ENCODE measurements at regions not wholly inside any gene's neighbourhood (a gene's known extent, or its start where the extent isn't known, plus 50 kb on each side); places are given as distances from the start of the nearest gene placed in this dataset.

DNA sequence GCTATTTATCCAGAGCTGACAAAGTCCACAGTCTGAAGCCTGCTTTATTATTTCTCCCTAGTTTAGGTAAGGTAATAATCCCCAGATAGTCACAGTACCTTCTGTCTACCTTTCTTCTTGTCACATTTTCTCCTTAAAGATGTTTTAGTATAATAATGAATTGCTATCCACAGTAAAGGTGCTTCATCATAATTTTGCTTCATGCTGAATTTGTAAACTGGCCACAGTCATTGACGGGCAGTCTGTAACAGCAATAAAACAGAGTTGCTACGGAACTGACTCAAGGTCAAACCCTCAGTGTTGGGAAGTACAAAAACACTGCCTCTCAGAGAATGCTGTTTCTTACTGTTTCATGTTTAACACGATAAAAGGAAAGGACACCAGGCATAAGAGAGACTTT, 195.7 kb downstream of the ZNF608 start:
- no peak for TF ChIP-seq POLR2A (IDR thresholded peaks at IDR 0.05)
- TF ChIP-seq, protein P1, sequence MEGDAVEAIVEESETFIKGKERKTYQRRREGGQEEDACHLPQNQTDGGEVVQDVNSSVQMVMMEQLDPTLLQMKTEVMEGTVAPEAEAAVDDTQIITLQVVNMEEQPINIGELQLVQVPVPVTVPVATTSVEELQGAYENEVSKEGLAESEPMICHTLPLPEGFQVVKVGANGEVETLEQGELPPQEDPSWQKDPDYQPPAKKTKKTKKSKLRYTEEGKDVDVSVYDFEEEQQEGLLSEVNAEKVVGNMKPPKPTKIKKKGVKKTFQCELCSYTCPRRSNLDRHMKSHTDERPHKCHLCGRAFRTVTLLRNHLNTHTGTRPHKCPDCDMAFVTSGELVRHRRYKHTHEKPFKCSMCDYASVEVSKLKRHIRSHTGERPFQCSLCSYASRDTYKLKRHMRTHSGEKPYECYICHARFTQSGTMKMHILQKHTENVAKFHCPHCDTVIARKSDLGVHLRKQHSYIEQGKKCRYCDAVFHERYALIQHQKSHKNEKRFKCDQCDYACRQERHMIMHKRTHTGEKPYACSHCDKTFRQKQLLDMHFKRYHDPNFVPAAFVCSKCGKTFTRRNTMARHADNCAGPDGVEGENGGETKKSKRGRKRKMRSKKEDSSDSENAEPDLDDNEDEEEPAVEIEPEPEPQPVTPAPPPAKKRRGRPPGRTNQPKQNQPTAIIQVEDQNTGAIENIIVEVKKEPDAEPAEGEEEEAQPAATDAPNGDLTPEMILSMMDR (IDR thresholded peaks at IDR 0.05) = no peak

Measured in uterus (tissue), 2 donors.